HG03520 (cell line): ENCODE measurements at regions not wholly inside any gene's neighbourhood (a gene's known extent, or its start where the extent isn't known, plus 50 kb on each side); places are given as distances from the start of the nearest gene placed in this dataset.

ENCODE experiments used
- ATAC-seq: cut with Tn5 transposase; IDR thresholded peaks from one replicate; pipeline ENCODE4 v1.9.1; 2021; ENCODE audit warnings: mild to moderate bottlenecking, moderate library complexity; ENCODE audit not compliant: unreplicated experiment

GRCh38 chr2:18104595-18105224 is 226.2 kb downstream of the KCNS3 start:
- no peak for ATAC-seq

GRCh38 chr2:18096836-18097405 is 218.5 kb downstream of the KCNS3 start:
- no peak for ATAC-seq

- no peak for ATAC-seq
Observed at GRCh38 chr2:18094277-18094676, 215.8 kb downstream of the KCNS3 start.

GRCh38 chr2:18093196-18093595 is 214.7 kb downstream of the KCNS3 start:
- no peak for ATAC-seq

- no peak for ATAC-seq
Observed at GRCh38 chr2:18092760-18093159, 214.3 kb downstream of the KCNS3 start.

- ATAC-seq, result no peak
Observed at GRCh38 chr2:18085593-18085992, 207.1 kb downstream of the KCNS3 start.

- no peak for ATAC-seq
Observed at GRCh38 chr2:18084376-18084775, 205.9 kb downstream of the KCNS3 start.

- ATAC-seq, result no peak
Observed at GRCh38 chr2:18083806-18084205, 205.3 kb downstream of the KCNS3 start.

- no peak for ATAC-seq
Observed at GRCh38 chr2:18078216-18078615, 199.7 kb downstream of the KCNS3 start.

GRCh38 chr2:18077704-18078103 is 199.2 kb downstream of the KCNS3 start:
- ATAC-seq, result no peak

- ATAC-seq, result no peak
Observed at GRCh38 chr2:18077231-18077630, 198.8 kb downstream of the KCNS3 start.

GRCh38 chr2:18074476-18074875 is 196.0 kb downstream of the KCNS3 start:
- ATAC-seq, result no peak

- no peak for ATAC-seq
Observed at GRCh38 chr2:18073601-18074000, 195.1 kb downstream of the KCNS3 start.

GRCh38 chr2:18067588-18068384 is 189.3 kb downstream of the KCNS3 start:
- ATAC-seq, result no peak

GRCh38 chr2:18066894-18067293 is 188.4 kb downstream of the KCNS3 start:
- ATAC-seq, result no peak

GRCh38 chr2:18066066-18066465 is 187.6 kb downstream of the KCNS3 start:
- no peak for ATAC-seq

- no peak for ATAC-seq
Observed at GRCh38 chr2:18065249-18065648, 186.8 kb downstream of the KCNS3 start.

- ATAC-seq, result no peak
Observed at GRCh38 chr2:18063826-18064470, 185.5 kb downstream of the KCNS3 start.

GRCh38 chr2:18062892-18063291 is 184.4 kb downstream of the KCNS3 start:
- ATAC-seq, result no peak

GRCh38 chr2:18061717-18062116 is 183.2 kb downstream of the KCNS3 start:
- ATAC-seq, result no peak

GRCh38 chr2:18057657-18058056 is 179.2 kb downstream of the KCNS3 start:
- ATAC-seq, result no peak

- no peak for ATAC-seq
Observed at GRCh38 chr2:18055290-18055689, 176.8 kb downstream of the KCNS3 start.
